HEK293 (cell line): ENCODE measurements at regions not wholly inside any gene's neighbourhood (a gene's known extent, or its start where the extent isn't known, plus 50 kb on each side); places are given as distances from the start of the nearest gene placed in this dataset.

Experiments
- BCL11A ChIP-seq: fragments of 450-650 bp; formaldehyde crosslinking; IDR thresholded peaks from 2 replicates; pipeline ENCODE4 v1.5.1; 2016; ENCODE audit warnings: low read depth, missing biosample characterization, missing genetic modification characterization
- GLI2 ChIP-seq: fragments of 450-650 bp; formaldehyde crosslinking; IDR thresholded peaks from 2 replicates; pipeline ENCODE4; 2017; ENCODE audit warnings: missing biosample characterization, missing genetic modification characterization, low read depth, borderline replicate concordance
- KLF7 ChIP-seq: fragments of 450-650 bp; formaldehyde crosslinking; IDR thresholded peaks from 2 replicates; pipeline ENCODE4 v1.5.1; 2016; ENCODE audit warnings: missing biosample characterization, missing genetic modification characterization, borderline replicate concordance
- KLF9 ChIP-seq: fragments of 450-650 bp; formaldehyde crosslinking; IDR thresholded peaks from 2 replicates; pipeline ENCODE4 v1.5.1; 2016; ENCODE audit warnings: missing biosample characterization, missing genetic modification characterization, low read depth
- REST ChIP-seq: fragments of 450-650 bp; formaldehyde crosslinking; IDR thresholded peaks from 2 replicates; pipeline ENCODE4 v1.5.1; 2016; ENCODE audit warnings: missing biosample characterization, missing genetic modification characterization
- ZBTB8A ChIP-seq: fragments of 450-650 bp; formaldehyde crosslinking; IDR thresholded peaks from 2 replicates; pipeline ENCODE4 v1.5.1; 2016; ENCODE audit warnings: missing biosample characterization, missing genetic modification characterization
- ZFHX2 ChIP-seq: fragments of 450-650 bp; formaldehyde crosslinking; conservative IDR thresholded peaks from 2 replicates; pipeline ENCODE4 v1.5.1; 2016; ENCODE audit warnings: missing biosample characterization, missing genetic modification characterization
- ZNF423 ChIP-seq: fragments of 450-650 bp; formaldehyde crosslinking; IDR thresholded peaks from 2 replicates; pipeline ENCODE4 v1.5.1; 2016; ENCODE audit warnings: missing biosample characterization, missing genetic modification characterization
- ZNF530 ChIP-seq: fragments of 450-650 bp; formaldehyde crosslinking; IDR thresholded peaks from 2 replicates; pipeline ENCODE4 v1.5.1; 2016; ENCODE audit warnings: low read depth, missing biosample characterization, missing genetic modification characterization
- ZNF580 ChIP-seq: fragments of 450-650 bp; formaldehyde crosslinking; IDR thresholded peaks from 2 replicates; pipeline ENCODE4 v1.5.1; 2016; ENCODE audit warnings: missing biosample characterization, missing genetic modification characterization
- TF ChIP-seq, protein P1 (sequence below): fragments of 450-650 bp; formaldehyde crosslinking; IDR thresholded peaks from 2 replicates; pipeline ENCODE4 v1.5.1; 2016; ENCODE audit warnings: missing biosample characterization, missing genetic modification characterization
- TF ChIP-seq, protein P2 (sequence below): fragments of 450-650 bp; formaldehyde crosslinking; IDR thresholded peaks from 2 replicates; pipeline ENCODE4 v1.5.1; 2016; ENCODE audit warnings: missing biosample characterization, missing genetic modification characterization

- TF ChIP-seq, protein P1, sequence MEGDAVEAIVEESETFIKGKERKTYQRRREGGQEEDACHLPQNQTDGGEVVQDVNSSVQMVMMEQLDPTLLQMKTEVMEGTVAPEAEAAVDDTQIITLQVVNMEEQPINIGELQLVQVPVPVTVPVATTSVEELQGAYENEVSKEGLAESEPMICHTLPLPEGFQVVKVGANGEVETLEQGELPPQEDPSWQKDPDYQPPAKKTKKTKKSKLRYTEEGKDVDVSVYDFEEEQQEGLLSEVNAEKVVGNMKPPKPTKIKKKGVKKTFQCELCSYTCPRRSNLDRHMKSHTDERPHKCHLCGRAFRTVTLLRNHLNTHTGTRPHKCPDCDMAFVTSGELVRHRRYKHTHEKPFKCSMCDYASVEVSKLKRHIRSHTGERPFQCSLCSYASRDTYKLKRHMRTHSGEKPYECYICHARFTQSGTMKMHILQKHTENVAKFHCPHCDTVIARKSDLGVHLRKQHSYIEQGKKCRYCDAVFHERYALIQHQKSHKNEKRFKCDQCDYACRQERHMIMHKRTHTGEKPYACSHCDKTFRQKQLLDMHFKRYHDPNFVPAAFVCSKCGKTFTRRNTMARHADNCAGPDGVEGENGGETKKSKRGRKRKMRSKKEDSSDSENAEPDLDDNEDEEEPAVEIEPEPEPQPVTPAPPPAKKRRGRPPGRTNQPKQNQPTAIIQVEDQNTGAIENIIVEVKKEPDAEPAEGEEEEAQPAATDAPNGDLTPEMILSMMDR (tag by site-specific recombination), result no peak
- TF ChIP-seq KLF9 (tag by site-specific recombination) (no peak), GLI2 (tag by site-specific recombination) (no peak), ZBTB8A (tag by site-specific recombination) (no peak), ZNF530 (tag by site-specific recombination) (no peak), BCL11A (tag by site-specific recombination) (no peak), ZNF580 (tag by site-specific recombination) (no peak), REST (tag by site-specific recombination) (no peak), KLF7 (no peak), ZFHX2 (tag by site-specific recombination) (no peak), ZNF423 (tag by site-specific recombination) (no peak)
- TF ChIP-seq, protein P2, sequence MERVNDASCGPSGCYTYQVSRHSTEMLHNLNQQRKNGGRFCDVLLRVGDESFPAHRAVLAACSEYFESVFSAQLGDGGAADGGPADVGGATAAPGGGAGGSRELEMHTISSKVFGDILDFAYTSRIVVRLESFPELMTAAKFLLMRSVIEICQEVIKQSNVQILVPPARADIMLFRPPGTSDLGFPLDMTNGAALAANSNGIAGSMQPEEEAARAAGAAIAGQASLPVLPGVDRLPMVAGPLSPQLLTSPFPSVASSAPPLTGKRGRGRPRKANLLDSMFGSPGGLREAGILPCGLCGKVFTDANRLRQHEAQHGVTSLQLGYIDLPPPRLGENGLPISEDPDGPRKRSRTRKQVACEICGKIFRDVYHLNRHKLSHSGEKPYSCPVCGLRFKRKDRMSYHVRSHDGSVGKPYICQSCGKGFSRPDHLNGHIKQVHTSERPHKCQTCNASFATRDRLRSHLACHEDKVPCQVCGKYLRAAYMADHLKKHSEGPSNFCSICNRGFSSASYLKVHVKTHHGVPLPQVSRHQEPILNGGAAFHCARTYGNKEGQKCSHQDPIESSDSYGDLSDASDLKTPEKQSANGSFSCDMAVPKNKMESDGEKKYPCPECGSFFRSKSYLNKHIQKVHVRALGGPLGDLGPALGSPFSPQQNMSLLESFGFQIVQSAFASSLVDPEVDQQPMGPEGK, result no peak
Measured at GRCh38 chr4:153094435-153094834, 109.8 kb upstream of the TRIM2 start.
